ENCODE measurements at regions not wholly inside any gene's neighbourhood (a gene's known extent, or its start where the extent isn't known, plus 50 kb on each side); places are given as distances from the start of the nearest gene placed in this dataset.

- DNase-seq (ENCODE audit: low read depth) = no peak
- TF ChIP-seq CTCF (IDR thresholded peaks at IDR 0.05; ENCODE audit: control insufficient read depth, insufficient read depth, low read depth, low read length, missing control alignments) = no peak
- no peak overlapping the region for H3K4me3 ChIP-seq (ENCODE audit: control insufficient read depth, low read depth, low read length)
Observed at GRCh38 chr9:93808115-93809029, 146.8 kb downstream of the BARX1 start.

DNA sequence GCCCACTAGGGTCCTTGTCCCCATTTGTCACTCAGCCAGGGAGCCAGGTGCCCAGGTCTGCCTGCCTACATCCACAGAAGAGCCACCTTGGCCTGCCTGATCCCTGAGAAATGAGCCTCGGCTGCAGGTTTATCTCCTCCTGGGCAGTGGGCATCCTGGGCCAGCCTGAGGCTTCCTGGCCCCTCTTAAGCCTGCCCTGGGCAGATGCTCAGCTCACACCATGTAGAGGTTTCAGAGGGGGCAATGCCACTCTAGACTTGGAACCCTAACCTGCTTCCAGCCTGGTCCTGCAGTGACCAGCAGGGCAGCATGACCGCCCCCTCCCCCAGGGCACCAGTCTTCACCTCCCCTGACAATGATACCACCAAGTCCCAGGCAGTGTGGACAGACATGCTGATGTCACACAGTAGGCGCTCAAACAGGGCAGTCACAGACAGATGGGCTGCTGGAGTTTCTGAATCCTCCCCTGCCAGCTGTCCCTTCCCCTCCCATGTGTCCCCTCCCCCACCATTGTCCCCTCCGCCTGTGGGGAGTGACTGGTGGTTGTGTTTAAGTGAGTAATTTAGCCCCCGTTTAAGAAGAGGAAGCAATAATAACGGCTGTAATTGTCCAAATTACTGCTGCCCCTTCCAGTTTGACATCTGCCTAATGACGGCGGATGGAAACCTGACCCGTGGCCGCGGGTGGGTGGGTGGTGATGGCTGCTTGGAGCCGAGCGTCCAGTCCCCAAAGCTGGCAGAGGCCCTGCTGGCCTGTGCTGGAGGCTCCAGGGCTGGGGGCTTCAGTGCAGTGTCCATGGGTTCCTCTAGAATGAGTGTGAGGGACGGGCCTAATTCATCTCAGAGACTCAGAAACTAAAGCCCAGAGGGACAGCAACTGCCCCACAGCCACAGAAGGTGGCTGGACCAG is 147.7 kb downstream of the BARX1 start:
- no peak overlapping the region for H3K4me3 ChIP-seq (ENCODE audit: control insufficient read depth, low read depth, low read length)
- no peak for DNase-seq (ENCODE audit: low read depth)
- no peak for TF ChIP-seq CTCF (IDR thresholded peaks at IDR 0.05; ENCODE audit: control insufficient read depth, insufficient read depth, low read depth, low read length, missing control alignments)

- H3K4me3 ChIP-seq (ENCODE audit: control insufficient read depth, low read depth, low read length) = no peak overlapping the region
- DNase-seq (ENCODE audit: low read depth) = no peak
- no peak for TF ChIP-seq CTCF (IDR thresholded peaks at IDR 0.05; ENCODE audit: control insufficient read depth, insufficient read depth, low read depth, low read length, missing control alignments)
Observed at GRCh38 chr9:93801581-93802284, 153.4 kb downstream of the BARX1 start.

DNA sequence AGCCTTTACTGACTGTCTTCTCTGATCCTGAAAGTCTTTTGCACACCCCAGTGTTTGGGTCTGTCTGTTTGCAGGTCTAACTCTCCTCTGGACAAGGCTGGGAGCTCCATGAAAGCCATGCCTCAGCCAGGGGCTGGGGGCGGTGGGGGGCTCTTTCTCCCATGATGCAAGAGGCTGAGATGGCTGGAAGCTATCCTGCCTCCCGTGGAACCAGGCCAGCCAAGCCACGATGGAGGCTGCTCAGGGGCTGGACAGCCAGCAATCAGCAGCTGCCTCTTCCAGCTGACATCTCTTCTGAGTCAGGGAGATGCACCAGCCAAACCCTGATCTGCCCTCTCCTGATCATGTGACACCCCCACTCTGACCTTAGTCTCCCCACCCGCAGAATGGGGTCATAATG is 154.0 kb downstream of the BARX1 start:
- no peak for DNase-seq (ENCODE audit: low read depth)
- TF ChIP-seq CTCF (IDR thresholded peaks at IDR 0.05; ENCODE audit: control insufficient read depth, insufficient read depth, low read depth, low read length, missing control alignments) = no peak
- H3K4me3 ChIP-seq (ENCODE audit: control insufficient read depth, low read depth, low read length) = no peak overlapping the region

GRCh38 chr9:93792358-93792757 is 162.8 kb downstream of the BARX1 start:
- no peak overlapping the region for H3K4me3 ChIP-seq (ENCODE audit: control insufficient read depth, low read depth, low read length)
- no peak for TF ChIP-seq CTCF (IDR thresholded peaks at IDR 0.05; ENCODE audit: control insufficient read depth, insufficient read depth, low read depth, low read length, missing control alignments)
- DNase-seq (ENCODE audit: low read depth) = no peak

DNA sequence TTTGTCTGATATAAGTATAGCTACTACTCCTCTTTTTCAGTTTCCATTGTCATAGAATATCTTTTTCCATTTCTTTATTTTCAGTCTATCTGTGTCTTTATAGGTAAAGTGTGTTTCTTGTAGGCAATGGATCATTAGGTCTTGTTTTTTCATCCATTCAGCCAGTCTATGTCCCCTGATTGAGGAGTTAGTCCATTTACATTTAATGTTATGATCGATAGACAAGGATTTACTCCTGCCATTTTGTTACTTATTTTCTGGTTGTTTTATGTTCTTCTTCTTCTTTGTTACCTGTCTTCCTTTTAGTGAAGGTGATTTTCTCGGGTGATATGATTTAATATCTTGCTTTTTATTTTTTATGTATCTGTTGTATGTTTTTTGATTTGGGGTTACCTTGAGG is 169.0 kb downstream of the BARX1 start:
- no peak for TF ChIP-seq CTCF (IDR thresholded peaks at IDR 0.05; ENCODE audit: control insufficient read depth, insufficient read depth, low read depth, low read length, missing control alignments)
- H3K4me3 ChIP-seq (ENCODE audit: control insufficient read depth, low read depth, low read length) = no peak overlapping the region
- DNase-seq (ENCODE audit: low read depth) = no peak

All from AG09309 (cell line).